Hypothalamus (tissue), 51 donors: ENCODE measurements at regions not wholly inside any gene's neighbourhood (a gene's known extent, or its start where the extent isn't known, plus 50 kb on each side); places are given as distances from the start of the nearest gene placed in this dataset.

Experiments
- DNase-seq, 51 donors: peaks; one replicate each; lab custom pipeline; 2025; lab: John Stamatoyannopoulos, UW

DNA sequence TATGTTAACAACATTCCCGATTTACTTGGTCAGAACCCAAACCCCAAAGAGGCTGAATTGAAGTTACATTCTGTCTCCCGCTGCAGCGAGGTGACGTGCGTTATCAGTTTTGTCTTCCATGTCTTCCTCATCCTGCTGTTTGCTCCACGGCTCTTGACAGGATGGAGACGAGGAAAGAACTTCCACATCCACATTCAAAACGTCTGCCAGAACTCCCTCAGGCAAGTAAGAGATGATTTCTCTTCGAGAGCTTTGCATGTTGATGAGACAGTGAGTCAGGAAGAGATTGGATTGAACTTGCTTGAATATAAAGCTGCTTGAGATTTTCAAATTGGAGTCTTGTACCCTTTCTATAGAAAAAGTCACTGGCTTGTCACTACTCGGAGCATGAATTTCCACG is 242.6 kb downstream of the AUH start:
- no peak for DNase-seq

DNA sequence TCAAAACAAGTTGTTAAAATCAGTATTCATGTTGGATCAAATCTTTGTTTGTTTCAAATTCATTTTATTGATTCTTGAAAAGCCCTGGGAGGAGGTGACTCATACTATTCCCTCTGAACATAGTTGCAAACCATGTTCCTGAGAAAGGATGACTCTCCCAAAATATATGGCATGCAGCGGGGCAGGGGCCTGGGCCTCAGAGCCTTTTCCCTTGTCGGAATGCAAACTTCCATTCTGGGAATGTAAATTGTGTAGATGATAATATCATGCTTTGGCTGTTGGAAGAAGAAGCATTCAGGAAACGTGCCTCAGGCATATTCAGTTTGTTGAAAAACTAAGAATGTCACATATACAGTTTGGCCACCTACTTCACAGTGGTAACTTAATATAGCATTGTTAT is 242.0 kb downstream of the AUH start:
- DNase-seq = no peak

DNA sequence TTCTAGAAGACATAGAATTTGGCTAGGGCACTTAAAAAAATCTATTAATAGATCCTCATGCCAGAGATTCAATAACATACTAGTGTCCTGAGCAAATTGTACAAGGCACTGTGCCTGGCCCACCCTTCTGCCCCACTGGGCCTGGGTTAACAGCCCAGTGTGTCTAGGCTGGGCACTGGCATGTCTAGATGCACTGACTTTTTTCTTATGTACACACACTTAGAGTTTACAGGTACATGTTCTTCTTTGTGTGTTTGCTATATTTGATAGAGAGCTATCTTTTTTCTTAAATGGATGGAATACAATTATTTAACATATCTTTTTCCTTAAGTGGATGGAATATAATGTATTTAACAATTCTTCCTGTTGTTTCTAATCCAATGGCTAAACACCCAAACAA is 241.5 kb downstream of the AUH start:
- DNase-seq = no peak

DNA sequence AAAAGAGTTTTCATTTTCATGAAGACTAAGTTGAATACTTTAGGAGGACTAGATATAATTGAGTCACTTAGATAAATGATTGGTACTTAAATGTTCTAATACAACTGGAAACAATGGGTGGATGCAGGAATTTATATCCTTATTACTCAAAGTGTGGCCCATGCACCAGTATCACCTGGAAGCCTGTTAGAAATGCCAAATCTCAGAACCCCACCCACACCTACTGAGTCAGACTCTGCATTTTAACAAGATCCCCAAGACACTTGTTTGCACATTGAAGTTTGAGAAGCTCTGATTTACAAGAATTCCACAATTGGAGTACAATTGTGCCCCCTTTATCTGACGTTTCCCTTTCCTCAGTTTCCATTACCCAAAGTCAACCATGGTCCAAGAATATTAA is 239.0 kb downstream of the AUH start:
- no peak for DNase-seq

DNA sequence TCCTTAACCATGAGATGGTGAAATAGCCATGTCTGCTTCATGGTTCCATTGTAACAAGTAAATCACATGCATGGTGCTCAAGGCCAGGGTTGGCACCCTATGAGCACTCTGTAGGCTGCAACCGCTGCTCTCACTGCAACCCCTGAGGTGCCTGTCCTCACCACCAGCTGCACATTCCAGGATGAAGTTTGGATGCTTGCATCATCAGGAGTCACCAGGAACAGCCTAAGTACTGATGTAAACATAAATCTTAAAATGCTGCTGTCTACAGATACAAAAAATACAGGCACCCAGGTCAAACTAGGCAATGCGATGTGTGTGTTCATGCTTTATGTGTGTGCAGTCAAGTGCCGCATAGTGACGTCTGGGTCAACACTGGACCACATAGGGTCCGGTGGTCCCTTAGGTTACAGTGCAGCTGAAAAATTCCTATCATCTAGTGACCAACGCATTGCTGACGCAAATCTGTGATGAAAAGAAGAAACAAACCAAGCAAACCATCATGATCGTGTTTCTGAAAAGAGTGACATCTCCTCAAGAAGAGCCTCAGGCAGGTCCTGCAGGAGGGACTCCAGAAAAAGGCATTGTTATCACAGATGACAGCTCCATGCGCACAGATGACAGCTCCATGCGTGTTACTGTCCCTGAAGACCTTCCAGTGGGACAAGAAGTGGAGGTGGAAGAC is 234.8 kb downstream of the AUH start:
- DNase-seq = no peak

DNA sequence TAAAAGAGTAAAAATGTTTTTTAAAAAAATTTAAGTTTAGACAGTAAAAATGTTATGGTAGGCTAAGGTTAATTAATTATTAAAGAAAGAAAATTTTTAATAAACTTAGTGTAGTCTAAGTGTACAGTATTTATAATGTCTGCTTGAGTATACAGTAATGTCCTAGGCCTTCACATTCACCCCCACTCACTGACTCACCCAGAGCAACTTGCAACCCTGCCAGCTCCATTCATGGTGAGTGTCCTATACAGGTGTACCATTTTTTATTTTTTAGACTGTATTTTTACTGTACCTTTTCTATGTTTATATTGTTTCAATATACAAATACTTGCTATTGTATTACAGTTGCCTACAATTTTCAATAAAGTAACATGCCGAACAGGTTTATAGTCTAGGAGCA is 234.1 kb downstream of the AUH start:
- no peak for DNase-seq

DNA sequence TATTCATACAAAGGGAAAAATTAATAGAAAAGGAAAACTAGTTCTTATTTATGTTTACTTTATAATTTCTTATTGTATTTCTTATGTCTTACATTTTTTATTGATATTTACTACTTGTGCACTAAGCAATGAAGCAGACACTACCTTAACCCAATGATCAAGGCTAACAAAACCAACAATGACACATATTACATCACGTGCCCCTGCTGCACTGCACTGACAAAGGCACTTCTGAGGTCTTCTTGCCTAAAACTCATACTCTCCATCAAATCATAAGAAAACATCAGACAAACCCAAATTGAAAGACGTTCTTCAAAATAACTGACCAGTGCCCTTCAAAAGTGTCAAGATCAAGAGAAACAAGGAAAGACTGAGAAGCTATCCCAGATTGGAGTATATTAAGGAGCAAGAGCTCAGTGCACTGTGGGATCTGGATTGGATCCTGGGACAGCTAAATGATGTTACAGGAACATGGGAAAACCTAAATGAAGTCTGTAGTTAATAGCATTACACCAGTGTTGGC is 230.9 kb downstream of the AUH start:
- DNase-seq = no peak

DNA sequence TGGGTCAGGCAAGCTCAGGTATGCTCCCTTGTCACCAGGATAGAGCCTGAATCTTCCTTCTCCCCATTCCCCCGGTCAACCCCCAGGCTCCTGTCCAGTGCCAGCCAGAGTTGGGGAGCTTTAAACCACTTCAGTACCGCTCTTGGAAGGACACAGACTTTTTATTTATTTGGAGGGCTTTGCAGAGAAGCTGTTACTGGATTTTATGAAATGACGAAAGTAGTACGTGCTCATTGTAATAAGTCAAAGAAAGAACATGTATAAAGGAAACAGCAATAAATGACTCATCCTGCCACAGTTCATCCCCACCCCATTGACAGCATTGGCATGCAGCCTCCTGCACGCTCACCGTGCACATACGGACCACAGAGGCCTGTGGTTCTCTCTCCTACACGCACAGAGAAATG is 230.3 kb downstream of the AUH start:
- DNase-seq = no peak

DNA sequence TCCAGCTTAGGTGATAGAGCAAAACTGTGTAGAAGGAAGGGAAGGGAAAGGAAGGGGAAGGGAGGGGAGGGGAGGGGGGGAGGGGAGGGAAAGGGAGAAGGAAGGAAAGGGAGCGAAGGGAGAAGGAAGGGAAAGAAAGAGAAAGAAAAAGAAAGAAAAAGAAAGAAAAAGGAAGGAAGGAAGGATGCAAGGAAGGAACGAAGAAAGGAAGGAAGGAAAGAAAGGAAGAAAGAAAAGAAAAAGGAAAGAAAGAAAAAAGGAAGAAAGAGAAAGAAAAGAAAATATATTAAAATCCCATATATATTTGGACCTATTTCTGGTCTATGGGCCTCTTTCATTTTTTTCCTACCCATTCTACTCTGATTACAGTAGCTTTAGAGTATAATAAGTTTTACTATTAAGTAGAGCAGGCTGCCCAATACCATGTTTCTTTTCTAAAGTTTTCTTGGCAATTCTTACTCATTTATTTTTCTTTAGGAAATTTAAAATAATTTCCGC is 229.1 kb downstream of the AUH start:
- no peak for DNase-seq

DNA sequence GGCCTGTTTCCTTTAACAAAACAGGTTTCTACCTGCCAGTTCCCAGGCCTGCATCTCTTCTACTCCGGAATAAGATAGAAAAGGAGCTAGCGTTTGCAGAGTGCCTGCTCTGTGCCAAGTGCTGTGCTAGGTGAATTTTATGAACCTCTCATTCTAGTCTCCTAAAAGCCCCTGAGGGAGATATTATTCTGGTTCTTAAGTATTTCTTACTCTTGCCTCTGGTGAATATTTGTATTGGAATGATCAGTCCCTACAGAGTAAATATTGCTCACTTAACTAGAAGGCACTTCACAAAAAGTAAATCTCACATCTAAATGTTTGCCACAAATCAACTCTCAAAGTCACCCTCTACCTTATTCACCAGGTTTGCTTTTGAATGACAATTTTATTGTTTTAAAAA is 227.1 kb downstream of the AUH start:
- no peak for DNase-seq

DNA sequence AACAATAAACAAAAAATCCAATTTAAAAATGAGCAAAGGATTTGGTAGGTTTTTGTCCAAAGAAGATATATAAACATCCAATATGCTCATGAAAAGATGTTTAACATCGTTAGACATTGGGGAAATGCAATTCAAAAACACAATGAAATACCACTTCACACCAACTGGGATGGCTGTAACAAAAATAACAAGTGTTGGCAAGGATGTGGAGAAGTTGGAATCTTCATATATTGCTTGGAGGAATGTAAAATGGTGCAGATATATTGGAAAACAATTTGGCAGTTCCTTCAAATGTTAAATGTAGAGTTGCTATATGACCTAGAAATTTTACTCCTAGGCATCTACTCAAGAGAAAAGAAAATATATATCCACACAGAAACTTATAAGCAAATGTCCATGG is 224.3 kb downstream of the AUH start:
- no peak for DNase-seq

DNA sequence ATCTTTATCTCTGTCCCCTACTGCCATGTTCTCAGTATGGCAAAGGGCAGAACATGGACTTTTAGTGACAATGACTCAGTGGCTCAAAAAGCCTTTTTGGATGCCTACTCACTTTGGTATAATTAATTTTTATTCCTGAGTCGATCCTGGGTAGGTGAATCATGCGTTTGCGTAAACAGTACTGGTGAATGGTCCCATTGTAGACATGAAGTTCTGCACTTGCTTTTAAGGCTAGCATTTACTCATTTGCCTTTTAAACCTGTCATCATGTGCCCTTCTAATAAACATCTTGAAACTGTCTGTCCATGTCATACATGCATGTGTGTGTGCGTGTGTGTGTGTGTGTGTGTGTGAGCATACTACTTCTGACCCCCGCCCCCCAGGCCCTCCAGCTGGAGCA is 223.0 kb downstream of the AUH start:
- DNase-seq = no peak

DNA sequence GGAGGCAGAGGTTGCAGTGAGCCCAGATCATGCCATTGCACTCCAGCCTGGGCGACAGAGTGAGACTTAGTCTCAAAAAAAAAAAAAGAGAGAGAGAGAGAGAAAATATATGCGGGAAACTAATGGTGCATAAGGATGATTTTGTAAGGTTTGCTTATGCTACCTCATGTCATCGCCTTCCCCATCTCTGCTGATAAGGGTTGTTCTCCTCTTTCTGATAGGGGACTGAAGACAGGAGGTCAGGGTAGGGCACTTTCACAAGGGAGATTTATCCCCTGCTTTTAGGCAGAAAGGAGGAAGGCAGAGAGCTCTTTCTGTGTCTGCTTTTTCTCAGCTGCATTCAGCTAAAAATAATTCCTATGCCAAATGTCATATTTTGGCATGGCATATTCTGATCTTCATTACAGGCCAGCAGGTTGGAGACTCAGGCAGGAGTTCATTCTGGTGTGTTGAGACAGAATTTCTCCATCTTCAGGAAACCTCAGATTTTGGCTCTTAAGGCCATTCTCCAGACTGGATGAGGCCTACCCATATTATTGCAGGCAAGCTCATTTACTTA is 220.2 kb downstream of the AUH start:
- no peak for DNase-seq

DNA sequence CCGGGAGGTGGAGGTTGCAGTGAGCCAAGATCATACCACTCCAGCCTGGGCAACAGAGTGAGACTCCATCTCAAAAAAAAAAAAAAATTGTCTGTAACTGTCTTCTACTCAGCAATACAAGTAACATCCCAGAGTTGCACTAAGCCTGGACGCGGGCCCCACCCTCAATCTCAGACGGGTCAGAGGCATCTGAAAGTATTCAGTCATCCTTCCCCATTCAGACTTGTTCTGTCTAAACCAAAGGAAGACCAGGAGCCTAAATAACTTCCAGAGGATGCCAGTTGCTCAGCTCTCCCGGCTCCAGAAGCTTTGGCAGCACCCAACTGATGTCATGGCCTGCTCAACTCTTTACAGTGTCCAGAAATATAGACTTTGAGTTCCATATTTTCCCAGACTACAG is 218.6 kb downstream of the AUH start:
- DNase-seq = no peak

DNA sequence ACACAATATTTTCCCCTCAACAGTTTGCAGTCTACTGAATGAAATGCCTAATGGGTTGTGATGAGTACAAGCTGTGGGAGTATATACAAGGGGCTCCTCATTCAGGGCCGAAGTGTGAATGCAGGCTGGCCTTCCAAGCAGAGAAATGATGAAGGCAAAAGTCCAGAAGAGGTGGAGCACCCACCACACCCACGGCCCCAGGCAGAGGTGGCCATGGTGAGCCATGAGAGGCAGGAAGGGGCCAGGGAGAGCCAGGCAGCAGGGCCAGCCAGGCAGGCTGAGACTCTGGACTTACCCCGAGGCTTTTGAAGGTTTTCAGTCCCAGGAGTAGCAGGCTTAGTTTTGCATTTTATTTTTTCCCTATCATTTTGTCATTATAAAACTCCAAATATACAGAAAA is 218.1 kb downstream of the AUH start:
- no peak for DNase-seq

DNA sequence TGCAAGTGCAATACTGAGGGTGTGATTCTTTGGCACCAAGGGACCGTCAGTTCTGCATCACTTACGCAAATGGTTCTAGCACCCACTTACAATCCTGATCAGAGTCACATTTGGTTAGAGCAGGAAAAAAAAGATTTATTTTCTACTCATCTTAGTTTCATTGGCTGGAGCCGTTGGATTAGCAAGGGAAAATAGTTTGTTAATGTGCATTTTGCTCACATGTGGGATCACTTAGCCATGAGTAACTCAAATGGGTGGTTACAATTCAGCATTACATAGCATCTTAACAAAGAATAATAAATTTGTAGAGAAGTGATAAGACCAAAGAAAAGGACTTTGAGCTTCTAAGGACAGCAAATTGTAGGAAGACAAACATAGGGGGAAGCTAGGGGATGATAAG is 216.9 kb downstream of the AUH start:
- no peak for DNase-seq

DNA sequence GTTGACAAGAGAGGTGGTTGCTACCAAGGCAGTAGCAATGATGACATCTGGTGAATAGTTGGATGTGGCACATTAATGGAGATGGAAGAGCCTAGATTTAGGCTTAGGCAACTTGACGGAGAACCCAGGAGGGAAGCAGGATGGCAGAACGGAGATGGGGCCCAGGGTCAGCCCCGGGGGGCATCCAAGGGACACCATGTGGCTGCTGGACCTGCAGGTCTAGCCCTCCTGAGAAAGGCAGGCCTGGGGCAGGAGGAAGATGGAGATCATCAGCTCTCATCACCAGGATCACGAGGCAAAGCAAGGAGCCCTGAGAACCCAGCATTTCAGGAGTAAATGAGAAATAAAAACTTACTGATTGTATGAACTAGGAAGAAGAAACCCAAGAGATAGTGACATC is 216.2 kb downstream of the AUH start:
- DNase-seq = no peak

DNA sequence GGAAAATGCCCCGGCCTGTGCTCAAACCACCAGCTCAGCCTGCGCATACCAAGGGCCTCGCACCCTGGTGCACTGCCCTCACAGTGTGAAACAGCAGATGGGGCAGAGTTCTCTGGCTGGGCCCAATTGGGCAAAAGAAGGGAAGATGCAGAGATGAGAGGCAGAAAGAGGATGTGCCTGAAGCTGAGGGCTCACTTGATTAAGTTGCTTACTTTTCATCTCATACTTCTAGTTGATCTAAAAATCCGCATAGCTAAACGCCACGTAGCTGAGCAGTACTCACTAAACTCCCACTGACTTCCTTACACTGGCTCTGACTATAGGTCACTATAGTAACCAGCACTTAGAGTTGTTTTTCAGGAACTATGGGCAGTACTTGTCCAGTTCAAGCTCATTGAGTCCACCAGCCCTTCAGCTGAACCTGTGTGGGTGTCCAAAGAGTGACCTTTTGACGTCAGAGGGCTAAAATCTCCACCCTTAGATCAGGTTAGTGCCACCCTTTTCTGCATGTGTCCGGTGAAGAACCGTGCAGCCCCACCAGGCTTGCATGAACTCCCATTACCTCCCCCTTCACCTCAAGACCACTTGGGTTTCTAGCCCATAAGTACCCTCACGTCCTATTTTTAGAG is 215.2 kb downstream of the AUH start:
- DNase-seq = no peak

DNA sequence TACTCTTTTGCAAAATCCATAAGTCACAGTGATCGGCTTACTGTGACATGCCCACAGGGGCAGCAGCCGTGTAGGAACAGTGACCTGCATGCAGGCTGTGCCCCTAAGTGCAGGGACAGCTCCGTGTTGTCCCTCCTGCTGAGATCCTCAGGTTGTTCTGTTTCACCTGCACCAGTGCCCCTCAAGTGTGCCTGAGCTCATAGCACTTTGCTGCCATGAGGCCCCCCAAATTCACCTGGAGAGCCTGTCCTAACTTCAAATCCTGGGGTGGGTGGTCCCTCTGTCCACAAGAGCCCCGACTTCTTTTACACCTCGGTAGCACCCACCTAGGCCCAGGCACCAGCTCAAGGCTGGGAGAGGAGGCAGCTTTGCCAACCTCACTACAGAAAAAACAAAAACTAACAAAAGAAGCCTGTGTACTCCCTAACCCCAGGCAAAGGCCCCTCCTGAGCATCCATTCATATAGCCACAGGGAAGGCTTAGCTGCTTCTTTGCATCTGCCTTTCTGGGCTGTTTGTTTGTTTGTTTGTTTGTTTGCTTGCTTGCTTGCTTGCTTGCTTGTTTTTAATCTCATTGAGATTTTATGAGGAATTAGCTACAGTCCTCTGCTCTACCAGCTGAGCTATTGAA is 214.5 kb downstream of the AUH start:
- no peak for DNase-seq

DNA sequence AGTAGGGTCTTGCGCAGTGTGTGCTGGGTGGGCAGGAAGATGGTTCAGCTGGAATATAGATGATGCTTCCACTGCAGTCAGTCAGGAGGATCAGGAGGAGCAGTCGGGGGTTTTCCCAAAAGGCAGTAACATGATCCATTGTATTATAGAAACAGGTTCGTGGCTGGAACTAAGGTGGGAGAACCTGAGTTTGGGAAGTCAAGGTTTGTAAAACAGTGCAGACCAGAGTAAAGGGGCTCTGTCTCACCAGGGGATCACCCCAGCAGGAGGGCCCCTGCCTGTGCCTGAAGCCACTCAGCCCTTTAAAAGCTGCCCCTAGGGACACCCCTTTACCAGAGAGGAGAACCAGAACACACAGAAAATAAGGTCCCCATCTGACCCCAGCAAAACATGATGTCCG is 213.4 kb downstream of the AUH start:
- no peak for DNase-seq

DNA sequence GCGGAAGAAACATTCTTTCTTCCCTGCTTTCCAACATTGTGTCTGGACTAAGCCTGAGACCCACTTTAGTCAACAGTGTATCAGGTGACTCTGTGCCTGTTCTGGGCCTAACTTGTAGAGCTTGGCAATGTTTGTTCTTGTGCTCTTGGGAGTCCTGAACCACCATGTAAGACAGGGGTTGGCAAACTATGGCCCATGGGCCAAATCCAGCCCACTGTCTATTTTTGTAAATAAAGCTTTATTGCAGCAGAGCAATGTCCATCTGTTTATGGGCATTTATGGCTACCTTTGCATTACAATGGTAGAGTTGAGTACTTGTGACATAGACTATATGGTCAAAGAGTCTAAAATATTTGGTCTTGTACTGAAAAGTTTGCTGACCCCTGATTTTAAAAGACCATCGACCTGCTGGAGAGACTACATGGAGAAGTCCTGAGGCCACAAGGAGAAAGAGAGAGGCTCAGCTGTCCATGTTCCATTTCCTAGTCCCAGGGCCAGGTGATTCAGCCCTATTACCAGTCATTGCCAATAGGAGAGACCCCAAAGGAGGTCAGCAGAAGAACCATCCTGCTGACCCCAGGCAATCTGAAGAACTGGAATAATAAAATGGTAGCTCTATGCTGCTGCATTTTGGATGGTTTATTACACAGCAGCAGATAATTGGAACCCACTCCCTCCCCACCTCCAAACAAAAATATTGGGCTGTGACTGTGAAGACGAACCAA is 211.3 kb downstream of the AUH start:
- DNase-seq = no peak
